ENCODE measurements at regions not wholly inside any gene's neighbourhood (a gene's known extent, or its start where the extent isn't known, plus 50 kb on each side); places are given as distances from the start of the nearest gene placed in this dataset.

- in situ Hi-C loops (cut with MboI; ENCODE audit: low pct_unique_long_range_greater_than_20kb, low sequenced_read_pairs, unreplicated experiment) = no loop called here
- TF ChIP-seq CTCF (IDR thresholded peaks at IDR 0.05; ENCODE audit: extremely low read depth, insufficient read depth, missing control alignments) = no peak
- DNase-seq (ENCODE audit: low spot score) = no peak
Measured at GRCh38 chr4:187618701-187619281, 376.8 kb upstream of the ZFP42 start.

- no peak for TF ChIP-seq CTCF (IDR thresholded peaks at IDR 0.05; ENCODE audit: extremely low read depth, insufficient read depth, missing control alignments)
- in situ Hi-C loops (cut with MboI; ENCODE audit: low pct_unique_long_range_greater_than_20kb, low sequenced_read_pairs, unreplicated experiment) = no loop called here
- no peak for DNase-seq (ENCODE audit: low spot score)
Measured at GRCh38 chr4:187619319-187619718, 376.3 kb upstream of the ZFP42 start.

DNA sequence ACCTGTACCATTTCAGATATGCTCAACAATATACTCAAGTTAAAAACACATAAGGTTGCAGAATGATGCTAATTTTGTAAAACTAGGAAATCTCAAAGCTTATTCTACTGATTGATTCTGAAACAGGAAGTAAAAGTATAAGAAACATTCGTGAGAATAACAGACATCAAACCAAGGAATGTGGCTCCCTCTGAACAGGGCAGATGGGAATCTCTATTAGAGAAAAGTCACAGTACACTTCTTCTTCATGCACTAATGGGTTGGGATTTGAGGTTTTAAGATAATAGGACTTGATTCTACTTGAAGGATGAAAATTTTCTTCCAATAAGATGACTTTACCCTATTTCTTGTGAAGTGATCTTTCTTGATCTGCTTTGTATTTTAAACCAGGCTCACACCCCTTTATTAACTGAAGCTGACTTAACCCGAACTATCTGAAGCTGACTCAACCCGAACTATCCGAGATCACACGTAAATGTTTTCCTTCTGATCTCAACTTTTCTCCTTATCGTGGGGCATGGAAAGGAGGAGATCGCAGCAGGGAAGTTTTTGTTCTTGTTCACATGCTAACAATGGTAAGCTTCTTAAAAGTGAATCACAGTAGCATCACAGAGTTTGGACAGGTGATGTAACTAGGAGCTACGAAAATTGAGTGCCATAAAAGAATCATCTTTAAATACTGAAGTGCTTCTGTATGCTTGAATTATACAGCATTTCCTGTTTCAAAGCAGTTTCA is 363.1 kb upstream of the ZFP42 start:
- DNase-seq (ENCODE audit: low spot score) = no peak
- no peak for TF ChIP-seq CTCF (IDR thresholded peaks at IDR 0.05; ENCODE audit: extremely low read depth, insufficient read depth, missing control alignments)
- in situ Hi-C loops (cut with MboI; ENCODE audit: low pct_unique_long_range_greater_than_20kb, low sequenced_read_pairs, unreplicated experiment) = no loop called here

- DNase-seq (ENCODE audit: low spot score) = no peak
- TF ChIP-seq CTCF (IDR thresholded peaks at IDR 0.05; ENCODE audit: extremely low read depth, insufficient read depth, missing control alignments) = no peak
- in situ Hi-C loops (cut with MboI; ENCODE audit: low pct_unique_long_range_greater_than_20kb, low sequenced_read_pairs, unreplicated experiment) = no loop called here
Measured at GRCh38 chr4:187633245-187633644, 362.3 kb upstream of the ZFP42 start.

GRCh38 chr4:187656959-187657358 is 338.6 kb upstream of the ZFP42 start:
- in situ Hi-C loops (cut with MboI; ENCODE audit: low pct_unique_long_range_greater_than_20kb, low sequenced_read_pairs, unreplicated experiment) = no loop called here
- TF ChIP-seq CTCF (IDR thresholded peaks at IDR 0.05; ENCODE audit: extremely low read depth, insufficient read depth, missing control alignments) = no peak
- no peak for DNase-seq (ENCODE audit: low spot score)

DNA sequence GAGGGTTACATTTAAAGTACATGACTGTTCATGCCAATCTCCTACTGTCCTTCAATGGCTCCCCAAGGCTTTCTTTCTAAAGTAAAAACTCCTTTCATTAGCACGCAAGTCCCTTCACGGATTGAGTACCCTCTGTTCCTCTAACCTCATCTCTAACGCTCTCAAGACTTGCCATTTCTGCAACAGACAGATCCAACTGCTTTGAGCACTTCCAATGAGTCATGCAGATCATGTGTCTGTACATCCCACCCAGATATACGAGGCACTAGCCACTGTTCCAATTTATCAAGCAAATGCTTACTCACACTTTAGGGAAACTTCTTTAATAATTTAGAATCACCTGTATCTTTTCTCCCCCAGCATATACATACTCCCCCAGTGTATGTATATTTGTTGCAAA is 332.5 kb upstream of the ZFP42 start:
- DNase-seq (ENCODE audit: low spot score) = no peak
- TF ChIP-seq CTCF (IDR thresholded peaks at IDR 0.05; ENCODE audit: extremely low read depth, insufficient read depth, missing control alignments) = no peak
- in situ Hi-C loops (cut with MboI; ENCODE audit: low pct_unique_long_range_greater_than_20kb, low sequenced_read_pairs, unreplicated experiment) = no loop called here

Data from GM13977 (cell line).